Stimulated activated CD4-positive, alpha-beta T cell treated with anti-CD3 and anti-CD28 coated beads, TNF-alpha, amount 100 ng/mL, for 48 hours (primary cell): ENCODE measurements at regions not wholly inside any gene's neighbourhood (a gene's known extent, or its start where the extent isn't known, plus 50 kb on each side); places are given as distances from the start of the nearest gene placed in this dataset.
A peak's percentile ranks its signal among the peaks of the same experiment; 100 is the strongest.
"Not testable (repeated sequence)": the region's sequence is repeated elsewhere in the genome, so short reads cannot be mapped to it uniquely, and the experiment has no call there.

Experiments
- DNase-seq, 3 donors: peaks; one replicate each; pipeline ENCODE4 v3.0.0-alpha.2; 2020; ENCODE audit warnings: low read depth in 3 of 3

- no peak for DNase-seq
These were observed 92.0 kb upstream of the XIST start for GRCh38 chrX:73944563-73944908.

DNA sequence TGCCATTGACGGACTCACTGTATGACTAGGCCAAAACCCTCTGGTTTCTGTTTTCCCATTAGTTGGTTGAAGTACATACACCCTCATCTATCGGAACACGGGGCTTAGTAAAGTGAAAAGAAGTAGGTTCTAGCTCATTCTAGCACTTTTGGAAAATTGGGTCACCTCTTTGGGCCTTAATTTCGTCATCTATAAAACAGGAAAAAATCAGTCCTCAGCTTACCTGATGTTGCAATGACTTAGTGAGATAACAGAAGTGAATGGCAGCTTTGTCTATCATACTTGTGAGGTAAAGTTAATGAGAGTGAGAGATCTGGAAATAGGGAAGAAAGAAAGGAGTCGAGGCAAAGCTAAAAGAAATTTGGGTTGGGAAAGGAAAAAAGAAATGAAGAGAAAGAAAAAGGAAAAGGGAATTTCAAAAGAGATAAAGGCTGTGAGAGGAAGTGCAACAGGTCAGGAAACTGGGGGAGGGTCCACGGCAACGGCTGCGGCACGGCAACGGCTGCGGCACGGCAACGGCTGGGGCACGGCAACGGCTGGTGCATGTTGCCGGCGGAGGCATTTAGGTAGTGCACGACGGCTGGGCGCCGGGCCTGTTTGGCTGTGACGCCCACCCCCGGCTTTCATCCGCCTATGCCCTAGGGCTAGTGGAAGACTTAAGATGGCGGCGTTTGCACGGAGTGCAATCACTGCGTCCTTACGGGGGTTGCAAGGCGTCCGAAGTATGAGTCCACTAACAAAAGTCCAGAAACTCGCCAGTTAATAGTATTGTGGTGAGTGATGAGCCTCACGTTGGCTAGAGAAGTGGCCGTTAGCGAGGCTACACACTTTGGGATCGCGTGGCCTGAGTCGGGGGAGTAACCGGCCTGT is 91.4 kb upstream of the XIST start:
- peak; percentile 60 to 86 (median 73) for DNase-seq

- no peak for DNase-seq
These were observed 88.5 kb upstream of the XIST start for GRCh38 chrX:73940893-73941470.

- not testable (repeated sequence) for DNase-seq
These were observed 85.3 kb upstream of the XIST start for GRCh38 chrX:73937843-73938242.

DNA sequence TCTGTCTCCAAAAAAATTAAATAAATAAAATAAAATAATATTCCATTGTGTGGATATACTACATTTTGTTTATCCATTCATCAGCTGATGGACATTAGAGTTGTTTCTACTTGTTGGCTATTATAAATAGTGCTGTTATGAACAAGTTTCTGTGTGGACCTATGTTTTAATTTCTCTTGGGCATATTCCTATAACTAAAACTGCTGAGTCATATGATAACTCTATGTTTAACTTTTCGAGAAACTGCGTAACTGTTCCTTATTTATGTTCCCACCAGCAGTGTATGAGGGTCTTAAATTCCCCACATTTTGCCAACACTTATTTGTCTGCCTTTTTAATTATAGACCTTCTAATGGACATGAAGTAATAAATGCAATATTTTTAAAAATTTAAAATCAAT is 80.0 kb upstream of the XIST start:
- no peak for DNase-seq

DNA sequence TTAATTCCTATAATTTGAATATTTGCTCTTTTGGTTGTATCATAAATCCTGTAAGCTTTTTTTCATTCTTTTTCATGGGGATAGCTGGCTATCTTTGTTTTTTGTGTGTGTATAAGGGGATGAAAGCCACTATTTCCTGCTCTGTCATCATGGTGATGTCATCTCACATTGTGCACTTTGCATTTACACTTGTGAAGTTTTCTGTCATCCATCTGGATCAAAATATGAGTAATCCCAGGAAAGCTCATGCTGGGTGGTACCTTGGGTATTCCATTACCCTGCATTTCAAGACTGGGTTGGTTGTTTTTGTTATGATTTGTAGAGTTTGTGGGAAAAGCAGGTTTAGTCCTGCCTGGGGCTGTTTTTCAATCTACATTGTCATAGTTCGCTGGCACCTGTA is 77.8 kb upstream of the XIST start:
- DNase-seq, result no peak

DNA sequence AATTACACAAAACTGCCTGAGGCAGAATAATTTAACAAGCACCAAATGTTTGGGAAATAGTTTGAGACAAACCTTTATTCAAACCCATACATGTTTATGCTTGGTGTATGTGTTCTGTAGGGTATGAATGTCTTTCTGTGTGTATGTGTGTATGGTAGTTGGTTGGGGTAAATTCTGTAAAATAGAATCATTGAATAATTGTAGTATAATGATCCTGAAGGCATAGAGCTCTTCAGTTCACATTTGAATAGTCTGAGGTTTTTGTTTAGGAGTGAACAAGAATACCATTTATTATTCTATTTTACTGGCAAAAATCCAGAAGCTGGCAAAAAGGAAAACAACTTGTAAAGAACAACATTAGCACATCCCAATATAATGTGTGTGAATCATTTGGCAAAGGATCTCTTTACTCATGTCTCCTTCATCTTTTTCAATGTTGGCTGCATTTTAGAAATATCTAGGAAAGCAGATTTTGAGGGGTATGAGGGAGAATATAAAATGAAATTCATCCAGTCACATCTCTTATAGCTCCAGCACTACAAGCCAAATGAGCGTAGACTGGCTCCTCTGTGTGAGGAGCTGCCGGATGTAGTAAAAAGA is 70.4 kb upstream of the XIST start:
- DNase-seq, result no peak

GRCh38 chrX:73916931-73917667 is 64.6 kb upstream of the XIST start:
- DNase-seq, result no peak

DNA sequence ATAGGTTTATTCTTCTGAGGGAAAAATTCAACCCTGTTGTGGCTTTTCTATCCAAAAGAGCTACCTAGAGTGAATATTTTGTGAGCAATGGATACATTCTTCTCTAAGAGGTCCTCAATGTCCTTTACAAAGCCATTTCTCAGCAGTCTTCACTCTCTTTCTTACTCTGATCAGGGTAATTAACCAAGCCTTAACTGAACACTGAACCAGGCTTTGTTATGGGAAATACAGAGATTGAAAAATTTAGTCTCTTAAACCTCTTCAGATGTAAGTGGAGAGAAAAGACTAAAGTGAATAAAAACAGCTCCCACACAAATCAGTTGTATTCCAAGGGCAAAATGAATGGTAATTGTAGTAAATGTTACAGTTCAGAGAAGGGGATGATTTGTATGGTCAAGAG is 64.0 kb upstream of the XIST start:
- DNase-seq, result no peak

DNA sequence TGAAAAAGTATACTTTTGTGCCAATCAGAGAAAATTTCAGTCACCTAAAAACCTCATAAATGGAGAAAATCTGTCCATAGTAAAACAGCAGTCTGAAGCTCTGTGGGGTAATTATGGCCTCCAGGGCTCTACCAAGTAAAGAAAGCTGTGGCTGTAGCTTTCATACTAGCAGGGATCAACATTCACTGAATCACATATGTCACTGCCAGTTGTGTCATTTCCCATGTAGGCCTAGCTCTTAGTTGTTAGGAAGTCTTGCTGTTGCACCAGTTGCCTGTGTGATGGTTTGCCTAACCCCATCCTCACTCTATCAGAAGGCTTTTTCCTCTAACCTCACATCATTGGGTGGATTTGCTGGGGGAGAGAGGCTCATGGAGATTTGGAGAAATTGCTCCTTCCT is 62.3 kb upstream of the XIST start:
- DNase-seq, result not testable (repeated sequence)

- no peak for DNase-seq
These were observed 61.1 kb upstream of the XIST start for GRCh38 chrX:73913580-73913979.

- DNase-seq, result not testable (repeated sequence)
These were observed 59.4 kb upstream of the XIST start for GRCh38 chrX:73911946-73912345.

DNA sequence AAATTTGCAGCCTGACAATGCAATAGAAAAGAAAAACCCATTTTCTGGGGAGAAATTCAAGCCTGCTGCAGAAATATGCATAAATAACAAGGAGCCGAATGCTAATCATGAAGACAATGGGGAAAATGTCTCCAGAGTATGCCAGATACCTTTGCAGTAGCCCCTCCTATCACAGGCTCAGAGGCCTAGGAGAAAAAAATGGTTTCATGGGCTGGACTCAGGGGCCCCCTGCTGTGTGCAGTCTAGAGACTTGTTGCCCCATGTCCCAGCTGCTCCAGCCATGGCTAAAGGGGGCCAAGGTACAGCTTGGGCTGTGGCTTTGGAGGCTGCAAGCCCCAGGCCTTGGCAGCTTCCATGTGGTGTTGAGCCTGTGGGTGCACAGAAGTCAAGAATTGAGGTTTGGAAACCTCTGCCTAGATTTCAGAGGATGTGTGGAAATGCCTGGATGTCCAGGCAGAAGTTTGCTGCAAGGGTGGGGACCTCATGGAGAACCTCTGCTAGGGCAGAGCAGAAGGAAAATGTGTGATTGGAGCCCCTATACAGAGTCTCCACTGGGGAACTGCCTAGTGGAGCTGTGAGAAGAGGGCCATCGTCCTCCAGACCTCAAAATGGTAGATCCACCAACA is 53.3 kb upstream of the XIST start:
- not testable (repeated sequence) for DNase-seq

- DNase-seq, result no peak
These were observed 51.4 kb upstream of the XIST start for GRCh38 chrX:73903941-73904340.
